RWPE1 (cell line): ENCODE measurements at regions not wholly inside any gene's neighbourhood (a gene's known extent, or its start where the extent isn't known, plus 50 kb on each side); places are given as distances from the start of the nearest gene placed in this dataset.

Experiments used
- CTCF ChIA-PET: fragments of 350-600 bp; sonication (Branson Sonifier 250); formaldehyde crosslinking; extraction: SDS; loops from one replicate; lab custom pipeline; 2021; lab: Yijun Ruan, JAX
- POLR2A ChIA-PET: fragments of 400-600 bp; formaldehyde crosslinking; extraction: SDS; loops from one replicate; lab custom pipeline; 2020; ENCODE audit warnings: antibody characterized with exemption; ENCODE audit not compliant: low non-redundant PET; lab: Yijun Ruan, JAX
- DNase-seq: peaks from one replicate; pipeline ENCODE4 v3.0.0; 2012; ENCODE audit warnings: low spot score
- H3K27ac ChIP-seq: fragments of 450-650 bp; 2 replicates; pipeline ENCODE4 v1.5.1; 2017
- TF ChIP-seq, protein P1 (sequence below): fragments of 450-650 bp; conservative IDR thresholded peaks from 2 replicates; pipeline ENCODE4 v1.5.1; 2017; ENCODE audit warnings: low read depth, mild to moderate bottlenecking

DNA sequence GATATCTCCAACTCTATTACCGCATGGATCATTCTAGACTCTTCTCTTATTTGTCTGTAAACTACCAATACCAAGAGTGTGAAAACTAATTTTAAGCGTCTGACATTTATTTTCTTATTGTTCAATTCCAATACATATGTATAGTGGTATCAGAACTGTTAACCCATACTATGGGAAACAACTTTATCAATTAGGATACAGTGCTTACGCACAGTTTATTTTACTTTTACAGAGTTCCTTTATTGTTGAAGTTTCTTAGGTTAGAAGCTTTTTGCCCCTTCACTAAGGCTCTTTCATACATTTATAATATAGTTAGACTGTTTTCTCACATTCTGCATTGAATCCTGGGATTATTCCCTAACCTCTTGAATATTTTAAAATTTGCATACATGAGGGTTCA is 198.8 kb upstream of the RGPD4 start:
- CTCF ChIA-PET = no interaction called here

GRCh38 chr2:107633580-107634147 is 193.0 kb upstream of the RGPD4 start:
- H3K27ac ChIP-seq = no peak overlapping the region
- peak; percentile 69 for DNase-seq
- TF ChIP-seq, protein P1, sequence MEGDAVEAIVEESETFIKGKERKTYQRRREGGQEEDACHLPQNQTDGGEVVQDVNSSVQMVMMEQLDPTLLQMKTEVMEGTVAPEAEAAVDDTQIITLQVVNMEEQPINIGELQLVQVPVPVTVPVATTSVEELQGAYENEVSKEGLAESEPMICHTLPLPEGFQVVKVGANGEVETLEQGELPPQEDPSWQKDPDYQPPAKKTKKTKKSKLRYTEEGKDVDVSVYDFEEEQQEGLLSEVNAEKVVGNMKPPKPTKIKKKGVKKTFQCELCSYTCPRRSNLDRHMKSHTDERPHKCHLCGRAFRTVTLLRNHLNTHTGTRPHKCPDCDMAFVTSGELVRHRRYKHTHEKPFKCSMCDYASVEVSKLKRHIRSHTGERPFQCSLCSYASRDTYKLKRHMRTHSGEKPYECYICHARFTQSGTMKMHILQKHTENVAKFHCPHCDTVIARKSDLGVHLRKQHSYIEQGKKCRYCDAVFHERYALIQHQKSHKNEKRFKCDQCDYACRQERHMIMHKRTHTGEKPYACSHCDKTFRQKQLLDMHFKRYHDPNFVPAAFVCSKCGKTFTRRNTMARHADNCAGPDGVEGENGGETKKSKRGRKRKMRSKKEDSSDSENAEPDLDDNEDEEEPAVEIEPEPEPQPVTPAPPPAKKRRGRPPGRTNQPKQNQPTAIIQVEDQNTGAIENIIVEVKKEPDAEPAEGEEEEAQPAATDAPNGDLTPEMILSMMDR = no peak
- CTCF ChIA-PET = no interaction called here
- POLR2A ChIA-PET = no interaction called here

More for the DNA sequence above, 198.8 kb upstream of the RGPD4 start:
- POLR2A ChIA-PET = no interaction called here
- H3K27ac ChIP-seq = no peak overlapping the region
- DNase-seq = no peak
- TF ChIP-seq, protein P1 = no peak

DNA sequence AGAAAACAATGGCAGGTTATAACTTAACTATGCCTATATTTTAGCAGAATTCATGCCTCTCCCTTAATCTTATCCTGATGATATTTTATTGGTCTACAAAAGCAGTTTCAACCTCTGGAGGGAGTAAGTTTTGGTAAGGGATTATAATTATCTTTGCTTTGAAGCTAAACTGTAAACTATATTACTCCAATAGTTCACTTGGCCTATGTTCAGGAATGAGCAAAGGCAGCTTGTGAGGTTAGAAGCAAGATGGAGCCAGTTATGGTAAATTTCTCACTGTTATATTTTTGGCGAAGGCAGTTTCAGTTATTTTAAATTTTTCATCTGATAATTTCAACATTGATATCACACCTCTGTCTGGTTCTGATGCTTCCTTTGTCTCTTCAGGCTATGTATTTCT is 192.5 kb upstream of the RGPD4 start:
- POLR2A ChIA-PET = no interaction called here
- no peak for DNase-seq
- TF ChIP-seq, protein P1 = no peak
- H3K27ac ChIP-seq = no peak overlapping the region
- CTCF ChIA-PET = no interaction called here

- ChIA-PET CTCF (no interaction called here), POLR2A (no interaction called here)
- peak; percentile 36 for DNase-seq
- no peak overlapping the region for H3K27ac ChIP-seq
- TF ChIP-seq, protein P1 = no peak
These were observed 190.8 kb upstream of the RGPD4 start for GRCh38 chr2:107635883-107636282.

DNA sequence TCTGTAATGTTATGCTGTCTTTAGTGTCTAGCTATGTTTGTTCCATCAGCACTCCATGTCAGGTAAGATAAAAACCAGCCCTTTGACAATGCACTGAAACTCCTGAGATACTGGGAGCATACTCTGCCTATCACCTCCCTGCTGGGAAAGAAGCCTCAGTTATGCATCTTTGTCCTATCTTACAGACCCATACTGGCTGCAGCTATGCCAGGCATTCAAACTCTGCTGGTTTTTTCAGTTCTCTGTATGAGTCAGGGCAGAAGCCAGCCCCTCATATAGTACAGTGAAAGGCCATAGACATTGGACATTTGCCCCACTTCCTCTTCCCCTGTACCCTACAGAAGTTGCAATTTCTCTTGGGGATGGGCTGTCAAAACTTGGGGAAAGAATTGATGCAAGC is 181.1 kb upstream of the RGPD4 start:
- H3K27ac ChIP-seq = no peak overlapping the region
- no peak for DNase-seq
- ChIA-PET CTCF (no interaction called here), POLR2A (no interaction called here)
- TF ChIP-seq, protein P1 = no peak

- ChIA-PET CTCF (interaction anchor here (0.5 kb wide), 1 partner anchor 43 kb away, joined by 9 read pairs; no protein-coding TSS in a partner anchor), POLR2A (no interaction called here)
- no peak overlapping the region for H3K27ac ChIP-seq
- no peak for DNase-seq
- TF ChIP-seq, protein P1 = no peak
These were observed 177.8 kb upstream of the RGPD4 start for GRCh38 chr2:107648781-107649404.
